HUES48 (cell line): ENCODE measurements at regions not wholly inside any gene's neighbourhood (a gene's known extent, or its start where the extent isn't known, plus 50 kb on each side); places are given as distances from the start of the nearest gene placed in this dataset.

Experiments used
- H3K27ac ChIP-seq: one replicate; pipeline ENCODE4 v1.7.0; 2013; ENCODE audit warnings: low read depth, low read length, inconsistent platforms
- H3K27me3 ChIP-seq: 2 replicates; pipeline ENCODE4 v1.6.1; 2013; ENCODE audit warnings: mild to moderate bottlenecking, low read length; ENCODE audit not compliant: control insufficient read depth, insufficient read depth
- H3K36me3 ChIP-seq: 2 replicates; pipeline ENCODE4 v1.6.1; 2013; ENCODE audit warnings: low read length; ENCODE audit not compliant: control insufficient read depth, insufficient read depth
- H3K4me1 ChIP-seq: 2 replicates; pipeline ENCODE4 v1.6.1; 2013; ENCODE audit warnings: mild to moderate bottlenecking, low read length; ENCODE audit not compliant: control insufficient read depth, insufficient read depth
- H3K4me3 ChIP-seq: 2 replicates; pipeline ENCODE4 v1.5.1; 2013; ENCODE audit warnings: mild to moderate bottlenecking, low read depth, low read length
- H3K9ac ChIP-seq: 2 replicates; pipeline ENCODE4 v1.6.1; 2013; ENCODE audit warnings: mild to moderate bottlenecking, low read depth, low read length, moderate library complexity
- H3K9me3 ChIP-seq: 2 replicates; pipeline ENCODE4 v1.6.1; 2013; ENCODE audit warnings: low read length; ENCODE audit not compliant: control insufficient read depth, insufficient read depth

- Histone ChIP-seq H3K27me3 (no peaks in the 10 kb centered on the region), H3K27ac (no peak overlapping the region), H3K4me3 (no peak overlapping the region), H3K4me1 (peaks cover 7% of the 10 kb centered on the region), H3K36me3 (no peaks in the 10 kb centered on the region), H3K9ac (no peak overlapping the region), H3K9me3 (no peaks in the 10 kb centered on the region)
Measured at GRCh38 chr2:173647681-173648311, 293.1 kb downstream of the CDCA7 start.

GRCh38 chr2:173648816-173649215, 294.1 kb downstream of the CDCA7 start:
- Histone ChIP-seq H3K4me3 (no peak overlapping the region), H3K27me3 (no peaks in the 10 kb centered on the region), H3K9me3 (no peaks in the 10 kb centered on the region), H3K36me3 (no peaks in the 10 kb centered on the region), H3K4me1 (peaks cover 13% of the 10 kb centered on the region), H3K27ac (no peak overlapping the region), H3K9ac (no peak overlapping the region)

GRCh38 chr2:173649527-173650219, 295.0 kb downstream of the CDCA7 start:
- H3K36me3 ChIP-seq: no peaks in the 10 kb centered on the region
- peaks cover 13% of the 10 kb centered on the region for H3K4me1 ChIP-seq
- no peak overlapping the region for H3K9ac ChIP-seq
- no peak overlapping the region for H3K4me3 ChIP-seq
- H3K27me3 ChIP-seq: no peaks in the 10 kb centered on the region
- no peak overlapping the region for H3K27ac ChIP-seq
- no peaks in the 10 kb centered on the region for H3K9me3 ChIP-seq

GRCh38 chr2:173651891-173652290, 297.2 kb downstream of the CDCA7 start:
- Histone ChIP-seq H3K36me3 (no peaks in the 10 kb centered on the region), H3K4me3 (no peak overlapping the region), H3K27ac (peak overlapping the region; percentile 76), H3K27me3 (no peaks in the 10 kb centered on the region), H3K9ac (no peak overlapping the region), H3K9me3 (no peaks in the 10 kb centered on the region), H3K4me1 (peaks cover 13% of the 10 kb centered on the region)

- no peak overlapping the region for H3K9ac ChIP-seq
- no peaks in the 10 kb centered on the region for H3K36me3 ChIP-seq
- H3K4me1 ChIP-seq: peaks cover 13% of the 10 kb centered on the region
- H3K4me3 ChIP-seq: no peak overlapping the region
- H3K9me3 ChIP-seq: no peaks in the 10 kb centered on the region
- H3K27me3 ChIP-seq: no peaks in the 10 kb centered on the region
- peak overlapping the region; percentile 76 for H3K27ac ChIP-seq
Measured at GRCh38 chr2:173652311-173652710, 297.6 kb downstream of the CDCA7 start.

GRCh38 chr2:173652767-173653431, 298.2 kb downstream of the CDCA7 start:
- no peak overlapping the region for H3K4me3 ChIP-seq
- peak overlapping the region; percentile 76 for H3K27ac ChIP-seq

GRCh38 chr2:173653432-173653805, 298.7 kb downstream of the CDCA7 start:
- no peak overlapping the region for H3K4me3 ChIP-seq
- peaks cover 13% of the 10 kb centered on the region for H3K4me1 ChIP-seq
- no peaks in the 10 kb centered on the region for H3K36me3 ChIP-seq
- no peaks in the 10 kb centered on the region for H3K27me3 ChIP-seq
- H3K27ac ChIP-seq: peak overlapping the region; percentile 76
- H3K9me3 ChIP-seq: no peaks in the 10 kb centered on the region
- no peak overlapping the region for H3K9ac ChIP-seq

More at GRCh38 chr2:173652767-173653431, 298.2 kb downstream of the CDCA7 start:
- Histone ChIP-seq H3K4me1 (peaks cover 13% of the 10 kb centered on the region), H3K27me3 (no peaks in the 10 kb centered on the region), H3K9me3 (no peaks in the 10 kb centered on the region), H3K9ac (no peak overlapping the region), H3K36me3 (no peaks in the 10 kb centered on the region)

GRCh38 chr2:173654161-173654895, 299.7 kb downstream of the CDCA7 start:
- H3K36me3 ChIP-seq: no peaks in the 10 kb centered on the region
- H3K9me3 ChIP-seq: no peaks in the 10 kb centered on the region
- no peak overlapping the region for H3K4me3 ChIP-seq
- H3K9ac ChIP-seq: no peak overlapping the region
- peaks cover 13% of the 10 kb centered on the region for H3K4me1 ChIP-seq
- no peak overlapping the region for H3K27ac ChIP-seq
- no peaks in the 10 kb centered on the region for H3K27me3 ChIP-seq

- no peak overlapping the region for H3K9ac ChIP-seq
- H3K27ac ChIP-seq: no peak overlapping the region
- no peak overlapping the region for H3K4me3 ChIP-seq
- peaks cover 13% of the 10 kb centered on the region for H3K4me1 ChIP-seq
- no peaks in the 10 kb centered on the region for H3K9me3 ChIP-seq
- no peaks in the 10 kb centered on the region for H3K27me3 ChIP-seq
- H3K36me3 ChIP-seq: no peaks in the 10 kb centered on the region
Measured at GRCh38 chr2:173654896-173655265, 300.2 kb downstream of the CDCA7 start.

- H3K9me3 ChIP-seq: no peaks in the 10 kb centered on the region
- H3K27ac ChIP-seq: no peak overlapping the region
- no peaks in the 10 kb centered on the region for H3K36me3 ChIP-seq
- no peak overlapping the region for H3K9ac ChIP-seq
- peaks cover 13% of the 10 kb centered on the region for H3K4me1 ChIP-seq
- H3K27me3 ChIP-seq: no peaks in the 10 kb centered on the region
- no peak overlapping the region for H3K4me3 ChIP-seq
Measured at GRCh38 chr2:173656086-173656485, 301.4 kb downstream of the CDCA7 start.
